Heart left ventricle (tissue), 16 donors: ENCODE measurements at regions not wholly inside any gene's neighbourhood (a gene's known extent, or its start where the extent isn't known, plus 50 kb on each side); places are given as distances from the start of the nearest gene placed in this dataset.

ENCODE experiments used
- ATAC-seq, 4 donors: fragments of 200-7000 bp; cut with Tn5 transposase; one replicate each; pipeline ENCODE4 v1.9.1; 2020 to 2022; ENCODE audit warnings: moderate library complexity in 4 of 4, mild to moderate bottlenecking in 3 of 4, moderate number of reproducible peaks in 1 of 4
- DNase-seq, 5 donors: peaks; one replicate each; pipeline ENCODE4 v3.0.0-alpha.2; 2020
- H3K27ac ChIP-seq, 12 donors: fragments of 200-600 bp; sonication (generic) in 4 of 12; one replicate each; pipeline versions ENCODE4 v1.5.0 to v1.8.0; 2016 to 2022; ENCODE audit warnings: mild to moderate bottlenecking in 2 of 12
- H3K27me3 ChIP-seq, 9 donors: fragments of 200-600 bp; sonication (generic) in 2 of 9; one replicate each; pipeline versions ENCODE4 v1.5.1 to v1.8.0; 2016 to 2022; ENCODE audit warnings: mild to moderate bottlenecking in 3 of 9
- H3K36me3 ChIP-seq, 9 donors: fragments of 200-600 bp; sonication (generic) in 2 of 9; one replicate each; pipeline versions ENCODE4 v1.5.0 to v1.8.0; 2018 to 2022; ENCODE audit warnings: mild to moderate bottlenecking in 2 of 9
- H3K4me1 ChIP-seq, 12 donors: fragments of 200-600 bp; sonication (generic) in 4 of 12; one replicate each; pipeline versions ENCODE4 v1.5.0 to v1.8.0; 2016 to 2022; ENCODE audit warnings: mild to moderate bottlenecking in 3 of 12
- H3K4me3 ChIP-seq, 12 donors: fragments of 200-600 bp; sonication (generic) in 4 of 12; one replicate each; pipeline versions ENCODE4 v1.5.0 to v1.8.0; 2017 to 2022; ENCODE audit warnings: mild to moderate bottlenecking in 9 of 12, moderate library complexity in 4 of 12
- H3K9me3 ChIP-seq, 12 donors: fragments of 200-600 bp; sonication (generic) in 4 of 12; one replicate each; pipeline versions ENCODE4 v1.5.0 to v1.8.0; 2016 to 2022; ENCODE audit warnings: mild to moderate bottlenecking in 1 of 12
- POLR2A ChIP-seq, 2 donors: fragments of 450-650 bp; IDR thresholded peaks; one replicate each; pipeline ENCODE4 v1.6.1; 2017; ENCODE audit warnings: antibody characterized with exemption in 2 of 2, mild to moderate bottlenecking in 2 of 2, moderate library complexity in 2 of 2
- WGBS, 4 donors: extraction: QIAGEN DNeasy Blood & Tissue Kit in 2 of 4; methylation state at CpG; one replicate each; pipeline versions ENCODE4 v1.1.5 to v1.1.7; 2013 to 2018; 5-methylcytosine and 5-hydroxymethylcytosine counted together
- intact Hi-C, 10 donors: fragments of 100-400 bp; cut with DNase I; formaldehyde crosslinking; loops; one replicate each; pipeline versions ENCODE4 v1.11.1 to v1.14.2; 2022
- TF ChIP-seq, protein P1 (sequence below), 12 donors: fragments of 200-600 bp; sonication (generic) in 4 of 12; IDR thresholded peaks; one replicate each; pipeline versions ENCODE4 v1.5.0 to v1.8.0; 2018 to 2022; ENCODE audit warnings: antibody characterized with exemption in 12 of 12, mild to moderate bottlenecking in 5 of 12
- donor health status: ischemic (EF 13 %, LVEDD 7.1; RV severe dilation, severe dysfunction).
- donor health status: healthy with polysubstance abuse.
- donor health status: DM: no; HTN: yes; CAD: no.
- donor health status: DM: no; HTN: no; CAD: no.
- donor health status: ischemic (EF 25% LVEDD 6.9; RV normal size, moderate dysfunction).
- donor health status: ischemic (EF 25% LVEDD 5.7; RV mildly dilated, moderate dysfunction).
- donor health status: healthy.
- donor health status: DM: yes; HTN: yes; CAD: no.
- donor health status: ischemic (EF 35%, LVEDD 5.7; RV mildly dilated, moderate dysfunction).
- donor health status: nonischemic (EF 11% LVEDD 7.7; RV severe dilation, severe dysfunction).
- donor health status: DM: yes; HTN: yes; CAD: no.
- donor health status: PGD.
- donor health status: ischemic (EF 29% LVEDD 5.4; RV normal size, mild dysfunction).
- donor health status: nonischemic (EF 23%, LVEDD 6.1; RV moderate dilation, normal function).

DNA sequence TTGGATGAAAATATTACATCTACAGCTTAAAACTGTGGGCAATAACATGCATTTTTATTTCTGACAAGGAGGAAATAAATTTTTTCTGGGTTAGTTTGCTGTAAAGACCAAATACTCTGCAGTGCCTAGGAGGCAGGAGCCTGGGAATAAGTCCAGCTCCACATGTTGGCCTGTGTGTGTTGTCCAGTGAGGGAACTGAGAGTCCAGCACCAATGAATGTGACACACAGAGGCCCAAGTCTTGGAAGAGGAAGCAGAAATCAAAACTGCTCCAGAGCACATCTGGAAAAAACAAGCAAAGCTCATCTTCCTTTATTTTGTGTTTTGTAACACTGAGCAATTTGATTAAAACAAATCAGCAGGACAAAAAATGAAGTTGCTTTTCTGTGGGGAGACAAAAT, 63.1 kb upstream of the KLHL14 start:
- intact Hi-C loops = no loop called here
- no peak for DNase-seq
- no peak for ATAC-seq
- Histone ChIP-seq H3K9me3 (no peaks in the 10 kb centered on the region), H3K4me1 (no peaks in the 10 kb centered on the region), H3K27ac (no peak overlapping the region), H3K4me3 (no peak overlapping the region), H3K36me3 (no peaks in the 10 kb centered on the region), H3K27me3 (no peaks in the 10 kb centered on the region)
- TF ChIP-seq, protein P1, sequence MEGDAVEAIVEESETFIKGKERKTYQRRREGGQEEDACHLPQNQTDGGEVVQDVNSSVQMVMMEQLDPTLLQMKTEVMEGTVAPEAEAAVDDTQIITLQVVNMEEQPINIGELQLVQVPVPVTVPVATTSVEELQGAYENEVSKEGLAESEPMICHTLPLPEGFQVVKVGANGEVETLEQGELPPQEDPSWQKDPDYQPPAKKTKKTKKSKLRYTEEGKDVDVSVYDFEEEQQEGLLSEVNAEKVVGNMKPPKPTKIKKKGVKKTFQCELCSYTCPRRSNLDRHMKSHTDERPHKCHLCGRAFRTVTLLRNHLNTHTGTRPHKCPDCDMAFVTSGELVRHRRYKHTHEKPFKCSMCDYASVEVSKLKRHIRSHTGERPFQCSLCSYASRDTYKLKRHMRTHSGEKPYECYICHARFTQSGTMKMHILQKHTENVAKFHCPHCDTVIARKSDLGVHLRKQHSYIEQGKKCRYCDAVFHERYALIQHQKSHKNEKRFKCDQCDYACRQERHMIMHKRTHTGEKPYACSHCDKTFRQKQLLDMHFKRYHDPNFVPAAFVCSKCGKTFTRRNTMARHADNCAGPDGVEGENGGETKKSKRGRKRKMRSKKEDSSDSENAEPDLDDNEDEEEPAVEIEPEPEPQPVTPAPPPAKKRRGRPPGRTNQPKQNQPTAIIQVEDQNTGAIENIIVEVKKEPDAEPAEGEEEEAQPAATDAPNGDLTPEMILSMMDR (IDR thresholded peaks at IDR 0.05) = no peak
- no peak for TF ChIP-seq POLR2A (IDR thresholded peaks at IDR 0.05)

DNA sequence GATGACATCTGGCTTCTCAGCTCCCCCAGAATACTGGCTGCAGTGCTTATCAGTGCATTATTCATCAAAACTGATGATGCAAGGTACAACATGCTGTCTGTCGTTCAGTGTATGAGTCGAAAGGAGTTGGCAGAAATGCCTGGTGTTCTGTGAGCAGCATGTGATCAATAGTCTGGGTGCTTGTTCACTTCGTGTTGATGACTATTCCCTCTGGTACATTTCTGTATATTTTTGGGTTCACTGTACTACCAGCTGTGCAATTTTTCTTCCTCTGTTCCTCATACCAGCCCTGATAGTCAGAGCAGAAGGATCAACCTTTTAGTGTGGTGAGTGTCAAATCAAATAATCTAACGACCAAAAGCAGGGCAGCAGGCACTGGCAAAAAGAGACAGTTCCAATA, 59.0 kb upstream of the KLHL14 start:
- Histone ChIP-seq H3K27me3 (no peaks in the 10 kb centered on the region), H3K9me3 (no peaks in the 10 kb centered on the region), H3K36me3 (no peaks in the 10 kb centered on the region), H3K4me3 (no peak overlapping the region), H3K4me1 (no peaks in the 10 kb centered on the region), H3K27ac (no peak overlapping the region)
- no peak for ATAC-seq
- TF ChIP-seq, protein P1 (IDR thresholded peaks at IDR 0.05) = no peak
- no peak for TF ChIP-seq POLR2A (IDR thresholded peaks at IDR 0.05)
- DNase-seq = no peak
- intact Hi-C loops = no loop called here
- WGBS, 4 donors = 50 to 61% (median 55%) methylated on average over 4 of the region's 4 CpGs

DNA sequence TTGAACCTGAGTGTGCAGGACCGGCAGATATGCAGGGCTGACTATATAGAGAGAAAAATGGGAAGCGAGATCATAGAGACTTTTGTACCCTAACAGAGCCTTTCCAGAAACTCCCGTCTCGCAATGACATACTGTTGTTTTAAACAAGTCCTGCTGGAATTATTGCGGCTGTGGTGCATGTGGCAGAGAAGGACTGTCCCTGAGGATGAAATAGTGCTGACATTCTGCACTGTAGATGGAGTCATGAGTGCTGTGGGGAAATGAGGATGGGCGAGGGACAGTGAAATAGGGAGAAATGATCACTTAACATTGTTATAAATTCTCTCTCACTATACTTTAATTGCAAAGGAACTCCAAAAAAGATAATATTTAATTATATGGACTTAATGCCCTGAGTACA, 50.4 kb upstream of the KLHL14 start:
- TF ChIP-seq, protein P1 (IDR thresholded peaks at IDR 0.05) = no peak
- no peak for TF ChIP-seq POLR2A (IDR thresholded peaks at IDR 0.05)
- DNase-seq (no peak), ATAC-seq (no peak)
- intact Hi-C loops = no loop called here
- H3K36me3 ChIP-seq = no peaks in the 10 kb centered on the region
- no peaks in the 10 kb centered on the region for H3K27me3 ChIP-seq
- 68 to 82% (median 73%) methylated on average over 6 of the region's 6 CpGs for WGBS, 4 donors
- H3K4me3 ChIP-seq = no peak overlapping the region
- H3K27ac ChIP-seq = no peak overlapping the region
- H3K9me3 ChIP-seq = no peaks in the 10 kb centered on the region
- H3K4me1 ChIP-seq = no peaks in the 10 kb centered on the region
